A549 (cell line): ENCODE measurements at regions not wholly inside any gene's neighbourhood (a gene's known extent, or its start where the extent isn't known, plus 50 kb on each side); places are given as distances from the start of the nearest gene placed in this dataset.

Source experiments
- ATAC-seq, 2 experiments: fragments of 200-7000 bp in 1 of 2; fragments of >200 bp in 1 of 2; cut with Nextera tagmentation in 1 of 2; cut with Tn5 transposase in 1 of 2; 3 replicates each; pipeline versions ENCODE4 v1.8.0 to v1.9.1; 2018 to 2020; ENCODE audit warnings: mild to moderate bottlenecking in 1 of 2, moderate library complexity in 1 of 2
- CTCF ChIA-PET: fragments of 300-600 bp; sonication (Branson Sonifier 250); formaldehyde crosslinking; extraction: SDS; loops from one replicate; lab custom pipeline; 2021; ENCODE audit warnings: antibody characterized with exemption, inconsistent platforms; lab: Yijun Ruan, JAX
- POLR2A ChIA-PET: fragments of 350-600 bp; formaldehyde crosslinking; extraction: SDS; loops from one replicate; lab custom pipeline; 2021; ENCODE audit warnings: antibody characterized with exemption, inconsistent platforms; lab: Yijun Ruan, JAX
- DNase-seq, 2 experiments: peaks; one replicate each; pipeline versions ENCODE4 v3.0.0 to v3.0.0-alpha.2; 2011 to 2016; ENCODE audit warnings: low read depth in 1 of 2, low spot score in 1 of 2
- FAIRE-seq: peaks from 2 replicates; lab custom pipeline; 2011; peaks lifted over from hg19 to GRCh38; lab: Jason Lieb, UNC
- H3K27ac ChIP-seq, 2 experiments: fragments of >200 bp; sonication (Bioruptor Twin); formaldehyde crosslinking; 3 replicates each; pipeline ENCODE4 v1.5.1; 2016 to 2017
- H3K4me1 ChIP-seq: fragments of >200 bp; sonication (Bioruptor Twin); formaldehyde crosslinking; 3 replicates; pipeline ENCODE4 v1.6.1; 2016
- H3K4me2 ChIP-seq: fragments of >200 bp; sonication (Bioruptor Twin); formaldehyde crosslinking; 3 replicates; pipeline ENCODE4 v1.6.1; 2016
- H3K4me3 ChIP-seq: fragments of >200 bp; sonication (Bioruptor Twin); formaldehyde crosslinking; 3 replicates; pipeline ENCODE4 v1.5.1; 2016
- H3K9me3 ChIP-seq: fragments of >200 bp; sonication (Bioruptor Twin); formaldehyde crosslinking; 3 replicates; pipeline ENCODE4 v1.6.1; 2016
- CBX8 ChIP-seq: fragments of 200-600 bp; sonication (generic); IDR thresholded peaks from 2 replicates; pipeline ENCODE4 v1.6.1; 2016
- CHD2 ChIP-seq: fragments of 150-350 bp; IDR thresholded peaks from 2 replicates; pipeline ENCODE4 v1.6.1; 2014; ENCODE audit warnings: low read length; ENCODE audit not compliant: partially characterized antibody
- CHD4 ChIP-seq: fragments of 200-600 bp; sonication (generic); IDR thresholded peaks from 2 replicates; pipeline ENCODE4 v1.6.1; 2016; ENCODE audit warnings: antibody characterized with exemption, mild to moderate bottlenecking, borderline replicate concordance
- EHMT2 ChIP-seq: fragments of 200-600 bp; sonication (generic); IDR thresholded peaks from 2 replicates; pipeline ENCODE4 v1.6.1; 2016; ENCODE audit warnings: antibody characterized with exemption, low read depth, mild to moderate bottlenecking, moderate library complexity
- EP300 ChIP-seq, 2 experiments: fragments of >200 bp; sonication (Bioruptor Twin); formaldehyde crosslinking; IDR thresholded peaks; 2 replicates in 1 of 2; 3 replicates in 1 of 2; pipeline ENCODE4 v1.6.1; 2016 to 2017
- FOSB ChIP-seq: fragments of 250-450 bp; sonication (Bioruptor Pico); IDR thresholded peaks from 2 replicates; pipeline ENCODE4 v1.5.0; 2020; ENCODE audit warnings: mild to moderate bottlenecking, moderate library complexity
- FOSL2 ChIP-seq, 2 experiments: fragments of 450-650 bp in 1 of 2; fragments of >200 bp in 1 of 2; sonication (Bioruptor Twin) in 1 of 2; formaldehyde crosslinking; IDR thresholded peaks; 2 replicates each; pipeline versions ENCODE4 v1.5.0 to v1.6.1; 2016 to 2020; ENCODE audit warnings: mild to moderate bottlenecking in 1 of 2, moderate library complexity in 1 of 2
- FOXS1 ChIP-seq: fragments of 250-450 bp; sonication (Bioruptor Pico); IDR thresholded peaks from 2 replicates; pipeline ENCODE4 v1.5.0; 2020; ENCODE audit warnings: mild to moderate bottlenecking, moderate library complexity
- HDAC2 ChIP-seq: fragments of 200-600 bp; sonication (generic); IDR thresholded peaks from 2 replicates; pipeline ENCODE4 v1.6.1; 2016
- HEYL ChIP-seq: fragments of 250-450 bp; sonication (Bioruptor Pico); IDR thresholded peaks from 2 replicates; pipeline ENCODE4 v1.8.0; 2021; ENCODE audit warnings: mild to moderate bottlenecking, moderate library complexity
- JUN ChIP-seq, 2 experiments: fragments of >200 bp; sonication (Bioruptor Twin); formaldehyde crosslinking; IDR thresholded peaks; 2 replicates in 1 of 2; 3 replicates in 1 of 2; pipeline ENCODE4 v1.6.1; 2016 to 2017
- KDM5A ChIP-seq: fragments of 200-600 bp; sonication (generic); IDR thresholded peaks from 2 replicates; pipeline ENCODE4 v1.6.1; 2016; ENCODE audit warnings: antibody characterized with exemption, mild to moderate bottlenecking
- MAFK ChIP-seq: fragments of 450-650 bp; IDR thresholded peaks from 2 replicates; pipeline ENCODE4 v1.6.1; 2014; ENCODE audit not compliant: partially characterized antibody
- NFE2L2 ChIP-seq: fragments of 150-350 bp; conservative IDR thresholded peaks from 2 replicates; pipeline ENCODE4 v1.6.1; 2014; ENCODE audit warnings: low read length
- NPAS2 ChIP-seq: fragments of 250-450 bp; sonication (Bioruptor Pico); IDR thresholded peaks from 2 replicates; pipeline ENCODE4 v1.8.0; 2022; ENCODE audit warnings: mild to moderate bottlenecking, moderate library complexity, borderline replicate concordance
- NR3C1 ChIP-seq: fragments of >200 bp; sonication (Bioruptor Twin); formaldehyde crosslinking; IDR thresholded peaks from 3 replicates; pipeline ENCODE4 v1.6.1; 2017
- POLR2A ChIP-seq: IDR thresholded peaks from 2 replicates; pipeline ENCODE4 v1.6.1; 2012; ENCODE audit warnings: mild to moderate bottlenecking, low read length
- RCOR1 ChIP-seq: fragments of 150-350 bp; IDR thresholded peaks from 2 replicates; pipeline ENCODE4 v1.6.1; 2014; ENCODE audit warnings: antibody characterized with exemption, low read length, low read depth
- RFX5 ChIP-seq: fragments of 450-650 bp; IDR thresholded peaks from 2 replicates; pipeline ENCODE4 v1.7.1; 2014; ENCODE audit warnings: antibody characterized with exemption, mild to moderate bottlenecking, moderate library complexity
- SREBF2 ChIP-seq: fragments of 450-650 bp; IDR thresholded peaks from 2 replicates; pipeline ENCODE4 v1.6.1; 2014; ENCODE audit warnings: mild to moderate bottlenecking, moderate library complexity
- ZC3H11A ChIP-seq: fragments of 450-650 bp; IDR thresholded peaks from 2 replicates; pipeline ENCODE4 v1.6.1; 2014; ENCODE audit warnings: antibody characterized with exemption, mild to moderate bottlenecking
- ZFP36 ChIP-seq: fragments of 450-650 bp; IDR thresholded peaks from 2 replicates; pipeline ENCODE4 v1.6.1; 2014; ENCODE audit warnings: borderline replicate concordance; ENCODE audit not compliant: partially characterized antibody
- WGBS: methylation state at CpG from one replicate; pipeline ENCODE4 v1.1.6; 2017; ENCODE audit errors: missing lambda C conversion rate; 5-methylcytosine and 5-hydroxymethylcytosine counted together
- TF ChIP-seq, protein P1 (sequence below): fragments of 450-650 bp; IDR thresholded peaks from 2 replicates; pipeline ENCODE4 v1.6.1; 2014; ENCODE audit warnings: antibody characterized with exemption
- TF ChIP-seq, protein P2 (sequence below): fragments of 150-350 bp; IDR thresholded peaks from 2 replicates; pipeline ENCODE4 v1.6.1; 2014; ENCODE audit warnings: low read depth, mild to moderate bottlenecking, low read length
- TF ChIP-seq, protein P3 (sequence below): fragments of >200 bp; sonication (Bioruptor Twin); formaldehyde crosslinking; IDR thresholded peaks from 3 replicates; pipeline ENCODE4 v1.5.1; 2016

DNA sequence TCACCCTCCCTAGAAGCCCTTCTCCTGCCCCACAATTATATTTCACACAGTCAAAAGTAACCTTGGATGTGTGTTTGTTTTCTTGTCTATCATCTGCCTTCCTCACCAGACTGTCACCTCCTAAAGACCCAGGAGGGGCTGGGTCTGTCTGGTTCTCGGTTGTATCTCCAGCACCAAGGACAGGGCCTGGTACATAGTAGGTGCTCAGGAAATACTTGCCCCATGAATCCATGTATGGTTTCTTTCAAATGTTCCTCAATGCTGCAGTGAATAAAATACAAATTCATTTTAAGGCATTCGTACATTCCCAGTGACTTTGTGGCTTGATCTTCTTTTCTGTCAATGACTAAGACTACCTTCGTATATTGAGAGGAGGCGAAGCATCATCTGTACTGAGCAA lies 122.9 kb upstream of the ZNF716 start:
- ChIA-PET CTCF (no interaction called here), POLR2A (no interaction called here)
- H3K9me3 ChIP-seq, result no peaks in the 10 kb centered on the region; the same call in 2 of the 3 replicates
- H3K27ac ChIP-seq, result no peak overlapping the region
- no peak overlapping the region for H3K4me3 ChIP-seq
- no peak overlapping the region for H3K4me2 ChIP-seq
- 2% methylated on average over 4 of the region's 4 CpGs for WGBS
- H3K4me1 ChIP-seq, result no peaks in the 10 kb centered on the region
- no peak for TF ChIP-seq NPAS2 (CRISPR knock-in tag)
- TF ChIP-seq POLR2A, result no peak
- TF ChIP-seq RFX5, result no peak
- TF ChIP-seq NR3C1, result no peak
- TF ChIP-seq FOXS1 (CRISPR knock-in tag), result no peak
- TF ChIP-seq CBX8, result no peak
- TF ChIP-seq CHD2, result no peak
- TF ChIP-seq EHMT2, result no peak
- TF ChIP-seq SREBF2, result no peak
- no peak for TF ChIP-seq KDM5A
- TF ChIP-seq, protein P1, sequence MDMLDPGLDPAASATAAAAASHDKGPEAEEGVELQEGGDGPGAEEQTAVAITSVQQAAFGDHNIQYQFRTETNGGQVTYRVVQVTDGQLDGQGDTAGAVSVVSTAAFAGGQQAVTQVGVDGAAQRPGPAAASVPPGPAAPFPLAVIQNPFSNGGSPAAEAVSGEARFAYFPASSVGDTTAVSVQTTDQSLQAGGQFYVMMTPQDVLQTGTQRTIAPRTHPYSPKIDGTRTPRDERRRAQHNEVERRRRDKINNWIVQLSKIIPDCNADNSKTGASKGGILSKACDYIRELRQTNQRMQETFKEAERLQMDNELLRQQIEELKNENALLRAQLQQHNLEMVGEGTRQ, result no peak
- no peak for TF ChIP-seq CHD4
- no peak for TF ChIP-seq HEYL (CRISPR knock-in tag)
- no peak for TF ChIP-seq EP300 (IDR thresholded peaks at IDR 0.05)
- no peak for TF ChIP-seq FOSL2 (IDR thresholded peaks at IDR 0.05)
- no peak for TF ChIP-seq FOSL2 (CRISPR knock-in tag; IDR thresholded peaks at IDR 0.05)
- no peak for TF ChIP-seq ZFP36
- ATAC-seq, result no peak
- no peak for FAIRE-seq
- DNase-seq, result no peak

DNA sequence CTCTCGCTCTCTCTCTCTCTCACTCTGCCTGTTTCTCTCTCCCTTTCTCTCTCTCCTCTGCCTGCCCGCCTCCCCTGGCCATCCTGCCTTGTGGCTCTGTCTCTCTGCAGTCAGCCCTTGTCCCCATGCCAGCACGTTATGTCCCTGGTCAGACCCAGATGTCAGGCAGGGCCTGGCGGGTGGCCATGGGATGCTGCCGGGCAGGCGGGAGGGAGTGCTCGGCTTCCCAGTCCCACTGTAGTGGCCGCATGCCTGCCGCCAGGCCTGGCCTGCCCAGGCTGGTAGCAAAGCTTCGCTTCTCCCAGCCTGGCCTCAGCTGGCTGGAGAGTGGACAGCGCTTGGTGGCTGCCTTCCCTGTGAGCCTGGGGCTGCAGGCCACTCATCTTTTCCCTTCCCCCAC lies 121.5 kb upstream of the ZNF716 start:
- FAIRE-seq (no peak), ATAC-seq (no peak), DNase-seq (no peak)
- no peak overlapping the region for H3K4me3 ChIP-seq
- H3K4me1 ChIP-seq, result no peaks in the 10 kb centered on the region
- ChIA-PET POLR2A (no interaction called here), CTCF (no interaction called here)
- no peak for TF ChIP-seq HDAC2
- TF ChIP-seq JUN (IDR thresholded peaks at IDR 0.05), result no peak
- TF ChIP-seq EP300 (IDR thresholded peaks at IDR 0.05), result no peak
- TF ChIP-seq, protein P1, result no peak
- no peak for TF ChIP-seq FOSB (CRISPR knock-in tag)
- no peak for TF ChIP-seq ZC3H11A
- no peak for TF ChIP-seq RCOR1
- TF ChIP-seq, protein P2, sequence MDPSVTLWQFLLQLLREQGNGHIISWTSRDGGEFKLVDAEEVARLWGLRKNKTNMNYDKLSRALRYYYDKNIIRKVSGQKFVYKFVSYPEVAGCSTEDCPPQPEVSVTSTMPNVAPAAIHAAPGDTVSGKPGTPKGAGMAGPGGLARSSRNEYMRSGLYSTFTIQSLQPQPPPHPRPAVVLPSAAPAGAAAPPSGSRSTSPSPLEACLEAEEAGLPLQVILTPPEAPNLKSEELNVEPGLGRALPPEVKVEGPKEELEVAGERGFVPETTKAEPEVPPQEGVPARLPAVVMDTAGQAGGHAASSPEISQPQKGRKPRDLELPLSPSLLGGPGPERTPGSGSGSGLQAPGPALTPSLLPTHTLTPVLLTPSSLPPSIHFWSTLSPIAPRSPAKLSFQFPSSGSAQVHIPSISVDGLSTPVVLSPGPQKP, result no peak
- no peak for TF ChIP-seq NFE2L2
- TF ChIP-seq KDM5A, result no peak
- TF ChIP-seq, protein P3, sequence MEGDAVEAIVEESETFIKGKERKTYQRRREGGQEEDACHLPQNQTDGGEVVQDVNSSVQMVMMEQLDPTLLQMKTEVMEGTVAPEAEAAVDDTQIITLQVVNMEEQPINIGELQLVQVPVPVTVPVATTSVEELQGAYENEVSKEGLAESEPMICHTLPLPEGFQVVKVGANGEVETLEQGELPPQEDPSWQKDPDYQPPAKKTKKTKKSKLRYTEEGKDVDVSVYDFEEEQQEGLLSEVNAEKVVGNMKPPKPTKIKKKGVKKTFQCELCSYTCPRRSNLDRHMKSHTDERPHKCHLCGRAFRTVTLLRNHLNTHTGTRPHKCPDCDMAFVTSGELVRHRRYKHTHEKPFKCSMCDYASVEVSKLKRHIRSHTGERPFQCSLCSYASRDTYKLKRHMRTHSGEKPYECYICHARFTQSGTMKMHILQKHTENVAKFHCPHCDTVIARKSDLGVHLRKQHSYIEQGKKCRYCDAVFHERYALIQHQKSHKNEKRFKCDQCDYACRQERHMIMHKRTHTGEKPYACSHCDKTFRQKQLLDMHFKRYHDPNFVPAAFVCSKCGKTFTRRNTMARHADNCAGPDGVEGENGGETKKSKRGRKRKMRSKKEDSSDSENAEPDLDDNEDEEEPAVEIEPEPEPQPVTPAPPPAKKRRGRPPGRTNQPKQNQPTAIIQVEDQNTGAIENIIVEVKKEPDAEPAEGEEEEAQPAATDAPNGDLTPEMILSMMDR, result no peak
- TF ChIP-seq MAFK, result no peak
- H3K9me3 ChIP-seq, result no peaks in the 10 kb centered on the region; the same call in 2 of the 3 replicates
- no peak overlapping the region for H3K27ac ChIP-seq
- H3K4me2 ChIP-seq, result no peak overlapping the region
- 16% methylated on average over 5 of the region's 11 CpGs for WGBS
